WTC11 (cell line): ENCODE measurements at regions not wholly inside any gene's neighbourhood (a gene's known extent, or its start where the extent isn't known, plus 50 kb on each side); places are given as distances from the start of the nearest gene placed in this dataset.

Experiments used
- ATAC-seq: fragments of 200-7000 bp; cut with Tn5 transposase; 2 replicates; pipeline ENCODE4 v1.10.0; 2021; ENCODE audit warnings: mild to moderate bottlenecking, moderate library complexity
- CTCF ChIA-PET: fragments of 300-600 bp; sonication (Branson Sonifier 250); formaldehyde crosslinking; loops from one replicate; lab custom pipeline; 2021; ENCODE audit warnings: antibody characterized with exemption; lab: Charles Lee
- POLR2A ChIA-PET: fragments of 350-600 bp; sonication (Branson Sonifier 250); formaldehyde crosslinking; loops from one replicate; lab custom pipeline; 2021; ENCODE audit warnings: antibody characterized with exemption; lab: Charles Lee
- DNase-seq: peaks from one replicate; pipeline ENCODE4 v3.0.0; 2021; ENCODE audit warnings: low spot score
- H3K27ac Mint-ChIP-seq: 2 replicates; pipeline ENCODE4 v1.8.0; 2021; ENCODE audit warnings: mixed read lengths
- H3K27me3 Mint-ChIP-seq: 2 replicates; pipeline ENCODE4 v1.8.0; 2021; ENCODE audit warnings: low read depth, mild to moderate bottlenecking, moderate library complexity, mixed read lengths
- H3K36me3 Mint-ChIP-seq: 2 replicates; pipeline ENCODE4 v1.8.0; 2021; ENCODE audit warnings: mixed read lengths
- H3K4me1 Mint-ChIP-seq: 2 replicates; pipeline ENCODE4 v1.8.0; 2022; ENCODE audit warnings: mixed read lengths
- H3K4me3 Mint-ChIP-seq: 2 replicates; pipeline ENCODE4 v1.8.0; 2021; ENCODE audit warnings: mild to moderate bottlenecking, moderate library complexity, mixed read lengths
- H3K9me3 Mint-ChIP-seq: 2 replicates; pipeline ENCODE4 v1.8.0; 2021; ENCODE audit warnings: mixed read lengths
- AFF4 ChIP-seq: sonication (generic); formaldehyde crosslinking; IDR thresholded peaks from 2 replicates; pipeline ENCODE4 v1.8.1; 2023; ENCODE audit warnings: mild to moderate bottlenecking, missing genetic modification reagents, borderline replicate concordance
- ETV6 ChIP-seq: sonication (generic); formaldehyde crosslinking; IDR thresholded peaks from 2 replicates; pipeline ENCODE4 v1.8.1; 2022; ENCODE audit warnings: mild to moderate bottlenecking, missing genetic modification reagents
- GABPB1 ChIP-seq: sonication (generic); formaldehyde crosslinking; IDR thresholded peaks from 2 replicates; pipeline ENCODE4 v1.8.1; 2023; ENCODE audit warnings: mild to moderate bottlenecking, missing genetic modification reagents
- HMGA2 ChIP-seq: fragments of 250-450 bp; sonication (Bioruptor Pico); IDR thresholded peaks from 2 replicates; pipeline ENCODE4 v1.4.0; 2021; ENCODE audit warnings: mild to moderate bottlenecking, moderate library complexity
- JAZF1 ChIP-seq: fragments of 250-450 bp; sonication (Bioruptor Pico); IDR thresholded peaks from 2 replicates; pipeline ENCODE4 v1.9.0; 2021; ENCODE audit warnings: moderate library complexity, mild to moderate bottlenecking, inconsistent platforms
- NFATC4 ChIP-seq: fragments of 250-450 bp; sonication (Bioruptor Pico); IDR thresholded peaks from 2 replicates; pipeline ENCODE4 v1.9.0; 2021; ENCODE audit warnings: mild to moderate bottlenecking
- NFYB ChIP-seq: sonication (generic); formaldehyde crosslinking; conservative IDR thresholded peaks from 2 replicates; pipeline ENCODE4 v1.8.0; 2022; ENCODE audit warnings: low read depth, missing genetic modification reagents
- OVOL2 ChIP-seq: fragments of 250-450 bp; sonication (Bioruptor Pico); IDR thresholded peaks from 2 replicates; pipeline ENCODE4 v1.9.0; 2021; ENCODE audit warnings: mild to moderate bottlenecking, borderline replicate concordance
- PRDM15 ChIP-seq: sonication (generic); formaldehyde crosslinking; IDR thresholded peaks from 2 replicates; pipeline ENCODE4 v1.8.0; 2022; ENCODE audit warnings: missing genetic modification reagents
- STAT6 ChIP-seq: sonication (generic); formaldehyde crosslinking; conservative IDR thresholded peaks from 2 replicates; pipeline ENCODE4 v1.8.1; 2023; ENCODE audit warnings: mild to moderate bottlenecking, low read depth, missing genetic modification reagents, moderate library complexity
- USF1 ChIP-seq: sonication (generic); formaldehyde crosslinking; IDR thresholded peaks from 2 replicates; pipeline ENCODE4 v1.8.0; 2022; ENCODE audit warnings: mild to moderate bottlenecking, missing genetic modification reagents
- USF2 ChIP-seq: sonication (generic); formaldehyde crosslinking; IDR thresholded peaks from 2 replicates; pipeline ENCODE4 v1.8.1; 2023; ENCODE audit warnings: mild to moderate bottlenecking, missing genetic modification reagents, moderate library complexity
- ZBTB21 ChIP-seq: sonication (generic); formaldehyde crosslinking; IDR thresholded peaks from 2 replicates; pipeline ENCODE4 v1.8.1; 2023; ENCODE audit warnings: mild to moderate bottlenecking, missing genetic modification reagents, borderline replicate concordance
- ZNF121 ChIP-seq: sonication (generic); formaldehyde crosslinking; IDR thresholded peaks from 2 replicates; pipeline ENCODE4 v1.8.0; 2023; ENCODE audit warnings: missing genetic modification reagents
- ZNF317 ChIP-seq: sonication (generic); formaldehyde crosslinking; IDR thresholded peaks from 2 replicates; pipeline ENCODE4 v1.8.1; 2023; ENCODE audit warnings: low read depth, mild to moderate bottlenecking, moderate library complexity, missing genetic modification reagents, borderline replicate concordance
- TF ChIP-seq, protein P1 (sequence below): sonication (generic); formaldehyde crosslinking; IDR thresholded peaks from 2 replicates; pipeline ENCODE4 v1.8.1; 2022; ENCODE audit warnings: missing genetic modification reagents, borderline replicate concordance
- TF ChIP-seq, protein P2 (sequence below): fragments of 250-450 bp; sonication (Bioruptor Pico); conservative IDR thresholded peaks from 2 replicates; pipeline ENCODE4 v1.9.0; 2021; ENCODE audit warnings: mild to moderate bottlenecking

GRCh38 chr6:4382362-4382853, 247.0 kb upstream of the ECI2 start:
- ChIA-PET CTCF (no interaction called here), POLR2A (no interaction called here)
- DNase-seq, result no peak
- TF ChIP-seq GABPB1 (CRISPR knock-in tag) (no peak), STAT6 (CRISPR knock-in tag) (no peak), NFYB (no peak), PRDM15 (no peak), OVOL2 (no peak), USF1 (CRISPR knock-in tag) (no peak), USF2 (CRISPR knock-in tag) (no peak), HMGA2 (CRISPR knock-in tag) (no peak), ZBTB21 (no peak), JAZF1 (CRISPR knock-in tag) (no peak), NFATC4 (no peak), ZNF121 (CRISPR knock-in tag) (no peak), ETV6 (no peak), ZNF317 (CRISPR knock-in tag) (no peak), AFF4 (CRISPR knock-in tag) (no peak)
- TF ChIP-seq, protein P1, sequence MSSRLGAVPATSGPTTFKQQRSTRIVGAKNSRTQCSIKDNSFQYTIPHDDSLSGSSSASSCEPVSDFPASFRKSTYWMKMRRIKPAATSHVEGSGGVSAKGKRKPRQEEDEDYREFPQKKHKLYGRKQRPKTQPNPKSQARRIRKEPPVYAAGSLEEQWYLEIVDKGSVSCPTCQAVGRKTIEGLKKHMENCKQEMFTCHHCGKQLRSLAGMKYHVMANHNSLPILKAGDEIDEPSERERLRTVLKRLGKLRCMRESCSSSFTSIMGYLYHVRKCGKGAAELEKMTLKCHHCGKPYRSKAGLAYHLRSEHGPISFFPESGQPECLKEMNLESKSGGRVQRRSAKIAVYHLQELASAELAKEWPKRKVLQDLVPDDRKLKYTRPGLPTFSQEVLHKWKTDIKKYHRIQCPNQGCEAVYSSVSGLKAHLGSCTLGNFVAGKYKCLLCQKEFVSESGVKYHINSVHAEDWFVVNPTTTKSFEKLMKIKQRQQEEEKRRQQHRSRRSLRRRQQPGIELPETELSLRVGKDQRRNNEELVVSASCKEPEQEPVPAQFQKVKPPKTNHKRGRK (CRISPR knock-in tag), result no peak
- TF ChIP-seq, protein P2, sequence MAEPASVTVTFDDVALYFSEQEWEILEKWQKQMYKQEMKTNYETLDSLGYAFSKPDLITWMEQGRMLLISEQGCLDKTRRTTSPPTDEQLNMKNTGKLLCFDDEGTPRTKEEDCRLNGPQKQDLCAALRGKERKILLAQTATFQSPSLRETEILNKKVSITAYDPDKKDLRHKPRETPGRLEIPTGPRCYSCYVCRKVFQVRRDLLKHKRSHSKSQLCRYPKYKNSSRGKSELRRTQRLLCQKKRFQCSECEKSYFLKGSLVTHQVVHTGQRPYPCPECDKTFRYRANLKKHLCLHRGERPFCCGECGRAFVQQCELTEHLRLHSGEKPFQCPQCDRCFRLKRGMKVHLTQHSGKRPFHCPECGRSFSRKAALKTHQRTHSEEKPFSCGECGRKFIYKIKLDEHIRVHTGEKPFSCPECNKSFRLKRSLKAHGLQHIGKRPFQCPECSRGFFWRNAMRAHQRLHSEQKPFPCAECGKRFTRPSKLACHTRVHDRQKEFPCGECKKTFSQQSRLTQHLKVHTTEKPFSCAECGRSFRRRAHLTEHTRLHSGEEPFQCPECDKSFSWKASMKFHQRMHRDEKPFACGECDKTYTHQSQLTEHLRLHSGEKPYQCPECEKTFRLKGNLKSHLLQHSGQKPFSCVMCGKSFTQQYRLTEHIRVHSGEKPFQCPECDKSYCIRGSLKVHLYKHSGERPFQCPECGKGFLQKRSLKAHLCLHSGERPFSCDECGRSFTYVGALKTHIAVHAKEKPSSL (CRISPR knock-in tag), result no peak
- Mint-ChIP-seq H3K27ac (no peak overlapping the region), H3K4me3 (no peak overlapping the region), H3K9me3 (peaks cover 45% of the 10 kb centered on the region), H3K36me3 (peaks cover 33% of the 10 kb centered on the region), H3K4me1 (peaks cover 14% of the 10 kb centered on the region; the same call in 1 of the 2 replicates), H3K27me3 (peaks cover 18% of the 10 kb centered on the region)
- no peak for ATAC-seq
